Osteocyte (in vitro differentiated cells): ENCODE measurements at regions not wholly inside any gene's neighbourhood (a gene's known extent, or its start where the extent isn't known, plus 50 kb on each side); places are given as distances from the start of the nearest gene placed in this dataset.

ENCODE experiments used
- DNase-seq: peaks from one replicate; pipeline ENCODE4 v3.0.0; 2021; ENCODE audit warnings: mixed read lengths; ENCODE audit not compliant: unreplicated experiment; ENCODE audit errors: extremely low spot score
- H3K27ac Mint-ChIP-seq: one replicate; pipeline ENCODE4 v1.8.0; 2021; ENCODE audit warnings: mild to moderate bottlenecking, mixed read lengths; ENCODE audit not compliant: unreplicated experiment
- H3K27me3 Mint-ChIP-seq: one replicate; pipeline ENCODE4 v1.8.0; 2021; ENCODE audit warnings: mixed read lengths; ENCODE audit not compliant: unreplicated experiment
- H3K36me3 Mint-ChIP-seq: one replicate; pipeline ENCODE4 v1.8.0; 2021; ENCODE audit warnings: mixed read lengths; ENCODE audit not compliant: unreplicated experiment
- H3K4me1 Mint-ChIP-seq: one replicate; pipeline ENCODE4 v1.8.0; 2021; ENCODE audit warnings: mixed read lengths; ENCODE audit not compliant: unreplicated experiment
- H3K4me3 Mint-ChIP-seq: one replicate; pipeline ENCODE4 v1.8.0; 2021; ENCODE audit warnings: mild to moderate bottlenecking, moderate library complexity, mixed read lengths; ENCODE audit not compliant: unreplicated experiment
- H3K9me3 Mint-ChIP-seq: one replicate; pipeline ENCODE4 v1.8.0; 2021; ENCODE audit warnings: mixed read lengths; ENCODE audit not compliant: unreplicated experiment
- TF ChIP-seq, protein P1 (sequence below): fragments of 200-600 bp; sonication (generic); IDR thresholded peaks from 2 replicates; pipeline ENCODE4 v1.5.0; 2021; ENCODE audit warnings: antibody characterized with exemption, mild to moderate bottlenecking, moderate library complexity

DNA sequence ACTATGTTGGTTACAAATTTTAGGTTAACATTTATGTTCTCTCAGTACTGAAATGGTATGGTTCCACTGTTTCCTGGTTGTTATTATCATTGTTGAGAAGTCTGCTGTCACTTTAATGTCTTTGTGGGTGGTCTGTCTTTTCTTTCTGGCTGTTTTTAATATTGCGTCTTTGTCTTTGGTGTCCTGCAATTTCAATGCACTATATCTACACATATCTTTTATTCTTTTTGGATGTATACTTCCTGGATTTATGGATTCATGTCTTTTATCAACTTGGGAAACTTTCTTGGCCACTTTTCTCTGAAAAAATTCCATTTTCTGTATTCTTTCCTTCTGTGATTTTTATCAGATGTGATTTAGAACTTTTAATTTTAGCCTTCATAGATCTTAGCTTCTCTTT lies 250.2 kb downstream of the BUB3 start:
- TF ChIP-seq, protein P1, sequence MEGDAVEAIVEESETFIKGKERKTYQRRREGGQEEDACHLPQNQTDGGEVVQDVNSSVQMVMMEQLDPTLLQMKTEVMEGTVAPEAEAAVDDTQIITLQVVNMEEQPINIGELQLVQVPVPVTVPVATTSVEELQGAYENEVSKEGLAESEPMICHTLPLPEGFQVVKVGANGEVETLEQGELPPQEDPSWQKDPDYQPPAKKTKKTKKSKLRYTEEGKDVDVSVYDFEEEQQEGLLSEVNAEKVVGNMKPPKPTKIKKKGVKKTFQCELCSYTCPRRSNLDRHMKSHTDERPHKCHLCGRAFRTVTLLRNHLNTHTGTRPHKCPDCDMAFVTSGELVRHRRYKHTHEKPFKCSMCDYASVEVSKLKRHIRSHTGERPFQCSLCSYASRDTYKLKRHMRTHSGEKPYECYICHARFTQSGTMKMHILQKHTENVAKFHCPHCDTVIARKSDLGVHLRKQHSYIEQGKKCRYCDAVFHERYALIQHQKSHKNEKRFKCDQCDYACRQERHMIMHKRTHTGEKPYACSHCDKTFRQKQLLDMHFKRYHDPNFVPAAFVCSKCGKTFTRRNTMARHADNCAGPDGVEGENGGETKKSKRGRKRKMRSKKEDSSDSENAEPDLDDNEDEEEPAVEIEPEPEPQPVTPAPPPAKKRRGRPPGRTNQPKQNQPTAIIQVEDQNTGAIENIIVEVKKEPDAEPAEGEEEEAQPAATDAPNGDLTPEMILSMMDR = no peak

DNA sequence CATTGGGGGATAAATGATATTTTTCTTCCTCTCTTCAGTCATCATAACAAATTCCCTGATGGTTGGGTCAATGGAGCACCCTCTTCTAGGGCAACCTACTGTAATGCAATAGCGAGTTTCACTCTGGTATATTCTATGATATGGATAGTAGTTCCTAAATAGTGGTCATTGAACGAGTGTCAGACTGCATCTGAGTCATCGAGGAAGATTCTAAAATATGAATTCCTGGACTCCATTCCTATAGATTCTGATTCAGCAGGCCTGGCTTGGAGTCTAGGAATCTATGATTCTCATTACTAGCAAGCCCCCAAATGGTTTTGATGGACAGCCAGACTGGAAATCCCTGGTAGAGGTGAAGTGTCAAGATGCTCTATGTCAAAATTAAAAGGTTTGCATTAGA lies 254.5 kb downstream of the BUB3 start:
- Mint-ChIP-seq H3K9me3 (peaks cover 31% of the 10 kb centered on the region), H3K4me1 (no peaks in the 10 kb centered on the region), H3K27ac (no peak overlapping the region), H3K4me3 (no peak overlapping the region), H3K27me3 (no peaks in the 10 kb centered on the region), H3K36me3 (no peaks in the 10 kb centered on the region)
- DNase-seq = no peak
- TF ChIP-seq, protein P1 = no peak

More for the DNA sequence above, 250.2 kb downstream of the BUB3 start:
- Mint-ChIP-seq H3K27me3 (no peaks in the 10 kb centered on the region), H3K4me1 (no peaks in the 10 kb centered on the region), H3K27ac (no peak overlapping the region), H3K9me3 (peaks cover 43% of the 10 kb centered on the region), H3K4me3 (no peak overlapping the region), H3K36me3 (no peaks in the 10 kb centered on the region)
- DNase-seq = no peak

DNA sequence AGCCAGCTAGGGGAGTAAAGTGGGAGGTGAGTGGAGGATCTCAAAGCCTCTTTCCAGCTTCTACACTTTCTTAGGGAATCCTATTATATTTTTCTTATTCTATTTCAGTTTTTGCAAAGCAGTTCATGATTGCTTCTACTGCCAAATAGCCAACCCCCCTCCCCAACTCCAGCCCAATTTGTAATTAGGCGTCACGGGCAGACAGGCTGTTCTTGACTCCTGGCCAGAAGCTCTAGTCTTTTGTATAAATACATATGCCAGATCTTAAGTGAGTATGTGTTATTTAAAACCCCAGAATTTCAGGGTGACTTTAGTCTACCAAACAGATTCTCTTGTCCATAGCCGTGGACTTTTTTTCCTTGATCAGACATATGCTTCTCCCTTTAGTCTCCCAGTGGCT lies 255.2 kb downstream of the BUB3 start:
- H3K36me3 Mint-ChIP-seq = no peaks in the 10 kb centered on the region
- TF ChIP-seq, protein P1 = no peak
- no peak overlapping the region for H3K27ac Mint-ChIP-seq
- H3K4me1 Mint-ChIP-seq = no peaks in the 10 kb centered on the region
- no peak for DNase-seq
- H3K4me3 Mint-ChIP-seq = no peak overlapping the region
- peaks cover 27% of the 10 kb centered on the region for H3K9me3 Mint-ChIP-seq
- no peaks in the 10 kb centered on the region for H3K27me3 Mint-ChIP-seq

DNA sequence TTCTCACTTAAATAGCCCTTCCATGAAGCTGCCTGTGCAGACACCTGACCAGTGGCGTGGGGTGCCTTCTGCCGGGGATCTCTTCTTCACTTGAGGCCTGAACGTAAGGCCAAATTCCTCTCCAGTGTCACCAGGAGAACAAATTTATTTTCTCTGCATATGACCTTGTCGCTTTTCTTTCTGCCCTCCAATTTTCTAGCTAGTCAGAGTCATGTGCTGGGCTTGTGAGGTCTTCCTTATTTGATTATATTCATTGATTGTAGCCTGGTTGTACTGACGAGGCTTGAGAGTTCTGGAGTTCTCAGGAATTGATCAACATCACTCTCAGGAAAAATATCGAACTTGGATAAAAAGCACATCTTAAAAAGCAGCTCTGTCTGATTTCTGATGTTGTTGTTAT lies 255.7 kb downstream of the BUB3 start:
- H3K27me3 Mint-ChIP-seq = no peaks in the 10 kb centered on the region
- H3K9me3 Mint-ChIP-seq = peaks cover 22% of the 10 kb centered on the region
- H3K36me3 Mint-ChIP-seq = no peaks in the 10 kb centered on the region

DNA sequence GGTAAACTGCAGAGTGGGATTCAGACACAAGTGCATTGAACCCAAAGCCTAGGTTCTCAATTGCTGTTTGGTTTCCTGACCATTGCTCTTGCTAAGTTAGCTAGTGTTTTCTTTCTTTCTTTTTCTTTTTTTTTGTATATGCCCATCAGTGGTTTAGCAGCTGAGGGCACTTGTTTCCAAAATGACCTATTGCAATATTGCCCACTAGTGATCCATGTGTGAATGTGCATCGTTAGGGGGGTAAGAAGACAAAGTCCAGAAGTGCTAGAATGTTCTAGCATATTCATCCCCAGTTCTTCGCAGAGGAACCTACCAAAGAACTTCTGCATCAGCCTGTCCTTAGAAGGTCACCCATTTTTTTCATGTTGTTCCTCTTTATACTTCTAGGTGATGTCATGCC lies 252.8 kb upstream of the GPR26 start:
- TF ChIP-seq, protein P1 = no peak
- Mint-ChIP-seq H3K9me3 (peaks cover 8% of the 10 kb centered on the region), H3K27ac (no peak overlapping the region)

More for the DNA sequence above, 255.7 kb downstream of the BUB3 start:
- H3K4me3 Mint-ChIP-seq = no peak overlapping the region
- H3K4me1 Mint-ChIP-seq = no peaks in the 10 kb centered on the region
- no peak for DNase-seq
- H3K27ac Mint-ChIP-seq = no peak overlapping the region
- TF ChIP-seq, protein P1 = no peak

More for the DNA sequence above, 252.8 kb upstream of the GPR26 start:
- no peaks in the 10 kb centered on the region for H3K36me3 Mint-ChIP-seq
- no peak for DNase-seq
- no peak overlapping the region for H3K4me3 Mint-ChIP-seq
- H3K4me1 Mint-ChIP-seq = no peaks in the 10 kb centered on the region
- H3K27me3 Mint-ChIP-seq = no peaks in the 10 kb centered on the region
